ENCODE measurements at regions not wholly inside any gene's neighbourhood (a gene's known extent, or its start where the extent isn't known, plus 50 kb on each side); places are given as distances from the start of the nearest gene placed in this dataset.

DNA sequence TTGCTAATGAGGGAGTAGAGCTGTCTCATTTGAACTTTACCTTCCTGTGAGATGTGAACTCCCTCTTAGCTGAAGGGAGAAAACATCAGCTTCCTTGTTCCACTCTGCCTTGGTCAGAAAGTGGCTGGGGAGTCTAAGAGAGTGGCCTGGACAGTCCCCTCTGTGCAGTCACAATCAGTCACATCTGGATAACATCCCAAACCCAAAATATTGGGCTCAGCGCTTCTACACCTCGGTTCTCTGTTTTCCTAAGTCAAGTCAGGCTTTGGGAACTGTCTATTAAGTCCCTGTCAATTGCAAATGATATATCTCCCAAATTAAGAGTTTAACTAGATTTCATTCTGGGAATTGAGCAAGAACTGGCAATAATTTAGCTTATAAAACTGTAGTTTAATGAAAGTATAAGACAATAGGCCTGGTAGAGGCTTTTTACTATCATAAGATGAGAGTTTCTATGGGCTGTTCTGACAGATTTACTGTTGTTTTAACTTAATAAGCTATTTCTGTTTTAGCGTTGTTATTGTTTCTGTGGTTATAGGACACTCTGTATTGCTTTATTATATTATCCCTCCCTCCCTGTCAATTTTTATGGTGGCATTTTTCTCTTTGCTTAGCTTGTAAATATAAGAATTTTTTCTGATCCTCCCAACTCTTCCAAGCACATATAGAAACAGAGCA is 135.1 kb upstream of the LHCGR start:
- TF ChIP-seq EZH2 (IDR thresholded peaks at IDR 0.05; ENCODE audit: insufficient read depth, poor library complexity, severe bottlenecking) = no peak
- TF ChIP-seq EZH2phosphoT487 (IDR thresholded peaks at IDR 0.05; ENCODE audit: insufficient read depth, low read depth) = no peak
